Brain microvascular endothelial cell (primary cell): ENCODE measurements at regions not wholly inside any gene's neighbourhood (a gene's known extent, or its start where the extent isn't known, plus 50 kb on each side); places are given as distances from the start of the nearest gene placed in this dataset.

Source experiments
- DNase-seq: peaks from one replicate; pipeline ENCODE4 v3.0.0-alpha.2; 2020
- H3K27ac ChIP-seq: fragments of 250-450 bp; sonication (Bioruptor Pico); 2 replicates; pipeline ENCODE4 v1.5.1; 2020; ENCODE audit warnings: mild to moderate bottlenecking, moderate library complexity
- H3K27me3 ChIP-seq: fragments of 250-450 bp; sonication (Bioruptor Pico); replicated peaks from 2 replicates; pipeline ENCODE4 v1.5.1; 2020; ENCODE audit warnings: mild to moderate bottlenecking
- H3K36me3 ChIP-seq: fragments of 250-450 bp; sonication (Bioruptor Pico); replicated peaks from 2 replicates; pipeline ENCODE4 v1.5.1; 2020; ENCODE audit warnings: mild to moderate bottlenecking
- H3K4me3 ChIP-seq: 2 replicates; pipeline ENCODE4 v1.5.1; 2011; ENCODE audit warnings: low read depth, mild to moderate bottlenecking, control low read depth, low read length, moderate library complexity
- CTCF ChIP-seq: IDR thresholded peaks from 2 replicates; pipeline ENCODE4 v1.5.1; 2011; ENCODE audit warnings: low read depth, mild to moderate bottlenecking, moderate library complexity, low read length, control low read depth, inconsistent platforms; ENCODE audit errors: missing control alignments
- in situ Hi-C: cut with HindIII; loops from 2 replicates; pipeline ENCODE4 v1.10.0; 2017; ENCODE audit warnings: low sequenced_read_pairs, low pct_ligation_motif_present

DNA sequence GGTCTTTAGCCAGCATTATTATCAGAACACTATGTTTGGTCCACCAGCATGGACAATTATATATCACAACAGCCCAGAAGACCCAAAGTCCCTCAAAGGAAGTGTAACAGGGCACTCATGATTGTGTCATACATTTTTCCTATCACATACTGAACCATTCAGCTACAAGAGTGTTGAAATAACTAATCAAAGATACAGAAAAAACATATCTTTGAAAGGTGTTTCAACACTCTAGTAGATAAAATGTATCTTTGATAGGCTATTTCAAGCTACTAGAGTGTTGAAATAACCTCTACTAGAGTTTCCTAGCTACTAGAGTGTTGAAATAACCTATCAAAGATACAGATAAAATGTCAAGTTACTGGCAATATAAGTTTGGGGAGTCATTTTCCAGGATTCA lies 545.0 kb downstream of the PRR16 start:
- no peak for TF ChIP-seq CTCF
- no peak overlapping the region for H3K27ac ChIP-seq
- in situ Hi-C loops, result no loop called here
- H3K4me3 ChIP-seq, result no peak overlapping the region
- H3K36me3 ChIP-seq, result no peaks in the 10 kb centered on the region
- no peak for DNase-seq
- no peaks in the 10 kb centered on the region for H3K27me3 ChIP-seq

GRCh38 chr5:121018004-121018403 lies 553.9 kb downstream of the PRR16 start:
- no peak for DNase-seq
- in situ Hi-C loops, result no loop called here
- TF ChIP-seq CTCF, result no peak
- H3K27me3 ChIP-seq, result no peaks in the 10 kb centered on the region
- no peaks in the 10 kb centered on the region for H3K36me3 ChIP-seq
- no peak overlapping the region for H3K27ac ChIP-seq
- no peak overlapping the region for H3K4me3 ChIP-seq

DNA sequence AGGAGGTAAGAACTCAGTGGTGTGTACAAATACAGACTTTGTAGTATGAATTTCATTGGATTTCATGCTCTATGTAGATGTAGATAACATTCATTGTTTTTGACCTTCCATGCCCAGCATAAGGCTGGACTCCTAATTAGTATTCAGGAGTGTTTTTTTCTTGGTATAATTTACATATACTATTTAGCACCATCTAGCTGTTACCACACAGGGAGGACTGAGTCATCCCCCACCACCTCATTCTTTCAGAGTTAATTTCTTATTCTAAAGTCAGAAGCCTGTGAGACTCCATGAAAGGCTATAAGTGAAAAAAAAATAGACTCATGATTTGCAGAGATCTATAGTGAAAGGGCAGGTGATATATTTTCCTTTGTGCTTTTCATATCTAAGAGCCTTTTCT lies 555.0 kb downstream of the PRR16 start:
- Histone ChIP-seq H3K27me3 (no peaks in the 10 kb centered on the region), H3K27ac (no peak overlapping the region), H3K36me3 (no peaks in the 10 kb centered on the region), H3K4me3 (no peak overlapping the region)
- TF ChIP-seq CTCF, result no peak
- in situ Hi-C loops, result no loop called here
- DNase-seq, result no peak

DNA sequence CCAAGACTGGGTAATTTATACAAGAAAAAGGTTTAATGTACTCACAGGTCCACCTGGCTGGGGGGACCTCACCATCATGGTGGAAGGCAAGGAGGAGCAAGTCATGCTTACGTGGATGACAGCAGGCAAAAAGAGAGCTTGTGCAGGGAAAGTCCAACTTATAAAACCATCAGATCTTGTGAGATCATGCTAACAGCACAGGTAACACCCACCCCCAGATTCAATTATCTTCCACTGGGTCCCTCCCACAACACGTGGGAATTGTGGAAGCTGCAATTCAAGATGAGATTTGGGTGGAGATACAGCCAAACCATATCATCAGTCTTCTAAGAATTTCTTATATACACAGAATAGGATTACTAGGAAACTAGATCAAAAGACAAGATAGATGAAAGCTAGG lies 555.6 kb downstream of the PRR16 start:
- no peaks in the 10 kb centered on the region for H3K36me3 ChIP-seq
- no peaks in the 10 kb centered on the region for H3K27me3 ChIP-seq
- H3K4me3 ChIP-seq, result no peak overlapping the region
- no peak overlapping the region for H3K27ac ChIP-seq
- TF ChIP-seq CTCF, result no peak
- in situ Hi-C loops, result no loop called here
- DNase-seq, result no peak

GRCh38 chr5:121021681-121022080 lies 557.6 kb downstream of the PRR16 start:
- Histone ChIP-seq H3K36me3 (no peaks in the 10 kb centered on the region), H3K27ac (no peak overlapping the region), H3K4me3 (no peak overlapping the region), H3K27me3 (no peaks in the 10 kb centered on the region)
- in situ Hi-C loops, result no loop called here
- no peak for TF ChIP-seq CTCF
- DNase-seq, result no peak
